SK-N-MC (cell line): ENCODE measurements at regions not wholly inside any gene's neighbourhood (a gene's known extent, or its start where the extent isn't known, plus 50 kb on each side); places are given as distances from the start of the nearest gene placed in this dataset.

Experiments
- EZH2 ChIP-seq: fragments of 200-600 bp; sonication (generic); IDR thresholded peaks from one replicate; pipeline ENCODE4 v1.6.1; 2017; ENCODE audit warnings: antibody characterized with exemption
- POLR2AphosphoS5 ChIP-seq: IDR thresholded peaks from 2 replicates; pipeline ENCODE4 v1.6.1; 2012; ENCODE audit warnings: mild to moderate bottlenecking, low read depth, low read length, borderline replicate concordance

DNA sequence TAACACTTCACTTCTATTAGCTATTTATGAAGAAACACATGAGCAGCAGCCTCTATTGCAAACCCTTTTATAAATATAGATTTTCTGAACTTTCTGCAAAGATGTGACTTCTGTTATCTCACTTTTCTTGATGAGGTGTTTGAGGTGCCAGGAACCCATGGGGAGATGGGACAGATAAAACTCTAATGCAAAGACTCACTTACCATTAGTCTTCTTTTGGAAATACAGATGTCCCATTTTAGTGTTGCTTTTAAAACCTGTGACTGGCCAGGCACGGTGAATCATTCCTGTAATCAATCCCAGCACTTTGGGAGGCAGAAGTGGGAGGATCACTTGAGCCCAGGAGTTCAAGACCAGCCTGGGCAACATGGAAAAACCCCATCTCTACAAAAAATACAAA is 171.3 kb upstream of the GAS1 start:
- TF ChIP-seq POLR2AphosphoS5, result no peak
- no peak for TF ChIP-seq EZH2
